ENCODE measurements at regions not wholly inside any gene's neighbourhood (a gene's known extent, or its start where the extent isn't known, plus 50 kb on each side); places are given as distances from the start of the nearest gene placed in this dataset.

GRCh38 chr6:48169635-48170034 is 58.6 kb upstream of the PTCHD4 start:
- TF ChIP-seq EZH2 (IDR thresholded peaks at IDR 0.05; ENCODE audit: insufficient read depth, poor library complexity, severe bottlenecking) = no peak
- no peak for TF ChIP-seq EZH2phosphoT487 (IDR thresholded peaks at IDR 0.05; ENCODE audit: insufficient read depth, low read depth)

All from GM23248 (cell line).